GM23338 (cell line): ENCODE measurements at regions not wholly inside any gene's neighbourhood (a gene's known extent, or its start where the extent isn't known, plus 50 kb on each side); places are given as distances from the start of the nearest gene placed in this dataset.

Experiments used
- ATAC-seq: fragments of 200-7000 bp; cut with Tn5 transposase; 3 replicates; pipeline ENCODE4 v1.9.1; 2020
- DNase-seq: peaks from one replicate; pipeline ENCODE4 v3.0.0-alpha.2; 2015; ENCODE audit warnings: low spot score
- H2AFZ ChIP-seq: fragments of 200-600 bp; sonication (generic); 2 replicates; pipeline ENCODE4 v1.8.0; 2016; ENCODE audit warnings: antibody characterized with exemption, mild to moderate bottlenecking, moderate library complexity
- H3F3A ChIP-seq: fragments of 200-600 bp; sonication (generic); replicated peaks from 2 replicates; pipeline ENCODE4 v1.8.0; 2017; ENCODE audit warnings: antibody characterized with exemption, mixed run types, low read depth
- H3K27ac ChIP-seq: fragments of 200-600 bp; sonication (generic); 2 replicates; pipeline ENCODE4 v1.6.1; 2016; ENCODE audit warnings: low read depth
- H3K27me3 ChIP-seq: fragments of 200-600 bp; sonication (generic); 2 replicates; pipeline ENCODE4 v1.8.0; 2016; ENCODE audit warnings: mild to moderate bottlenecking, mixed run types, moderate library complexity; ENCODE audit not compliant: insufficient read depth
- H3K36me3 ChIP-seq: fragments of 200-600 bp; sonication (generic); 2 replicates; pipeline ENCODE4 v1.8.0; 2016; ENCODE audit warnings: mild to moderate bottlenecking; ENCODE audit not compliant: insufficient read depth
- H3K4me1 ChIP-seq: fragments of 200-600 bp; sonication (generic); 2 replicates; pipeline ENCODE4 v1.8.0; 2016; ENCODE audit warnings: mild to moderate bottlenecking, moderate library complexity; ENCODE audit not compliant: insufficient read depth
- H3K4me2 ChIP-seq: fragments of 200-600 bp; sonication (generic); 2 replicates; pipeline ENCODE4 v1.7.1; 2017; ENCODE audit warnings: mixed run types
- H3K4me3 ChIP-seq: fragments of 200-600 bp; sonication (generic); 2 replicates; pipeline ENCODE4 v1.6.1; 2016; ENCODE audit warnings: mixed run types
- H3K79me2 ChIP-seq: fragments of 200-600 bp; sonication (generic); replicated peaks from 2 replicates; pipeline ENCODE4 v1.8.0; 2017; ENCODE audit warnings: mild to moderate bottlenecking; ENCODE audit not compliant: insufficient read depth
- H3K9me2 ChIP-seq: fragments of 200-600 bp; sonication (generic); 2 replicates; pipeline ENCODE4 v1.8.0; 2017; ENCODE audit not compliant: insufficient read depth
- H4K20me1 ChIP-seq: fragments of 200-600 bp; sonication (generic); replicated peaks from 2 replicates; pipeline ENCODE4 v1.8.0; 2017; ENCODE audit warnings: mild to moderate bottlenecking; ENCODE audit not compliant: insufficient read depth
- H3K27ac Mint-ChIP-seq: 2 replicates; pipeline ENCODE4 v1.8.0; 2020; ENCODE audit warnings: inconsistent platforms, mild to moderate bottlenecking, moderate library complexity, mixed read lengths
- H3K27me3 Mint-ChIP-seq: 3 replicates; pipeline ENCODE4 v1.8.0; 2022; ENCODE audit warnings: low read depth, mild to moderate bottlenecking, moderate library complexity, mixed read lengths, inconsistent platforms; ENCODE audit not compliant: insufficient read depth, poor library complexity
- H3K36me3 Mint-ChIP-seq: 3 replicates; pipeline ENCODE4 v1.8.0; 2021; ENCODE audit warnings: low read depth, mild to moderate bottlenecking, inconsistent platforms, moderate library complexity, mixed read lengths
- H3K4me1 Mint-ChIP-seq: 3 replicates; pipeline ENCODE4 v1.8.0; 2020; ENCODE audit warnings: mild to moderate bottlenecking, inconsistent platforms, mixed read lengths
- H3K4me3 Mint-ChIP-seq: 3 replicates; pipeline ENCODE4 v1.8.0; 2021; ENCODE audit warnings: moderate library complexity, mild to moderate bottlenecking, inconsistent platforms, mixed read lengths
- H3K9me3 Mint-ChIP-seq: 3 replicates; pipeline ENCODE4 v1.8.0; 2020; ENCODE audit warnings: moderate library complexity, mild to moderate bottlenecking, inconsistent platforms, mixed read lengths
- CREB1 ChIP-seq: fragments of 250-450 bp; sonication (Bioruptor Pico); IDR thresholded peaks from 2 replicates; pipeline ENCODE4 v1.5.0; 2020; ENCODE audit warnings: low read depth, mild to moderate bottlenecking, moderate library complexity
- EZH2 ChIP-seq: fragments of 200-600 bp; sonication (generic); IDR thresholded peaks from one replicate; pipeline ENCODE4 v1.8.0; 2017; ENCODE audit warnings: antibody characterized with exemption, mild to moderate bottlenecking, low read depth; ENCODE audit not compliant: unreplicated experiment
- EZH2phosphoT487 ChIP-seq: fragments of 200-600 bp; sonication (generic); IDR thresholded peaks from one replicate; pipeline ENCODE4 v1.8.1; 2018; ENCODE audit warnings: antibody characterized with exemption; ENCODE audit not compliant: unreplicated experiment
- JUNB ChIP-seq: IDR thresholded peaks from one replicate; pipeline ENCODE4 v1.6.1; 2016; ENCODE audit warnings: antibody characterized with exemption; ENCODE audit not compliant: unreplicated experiment
- NANOG ChIP-seq: IDR thresholded peaks from 2 replicates; pipeline ENCODE4 v1.6.1; 2016; ENCODE audit warnings: antibody characterized with exemption, borderline replicate concordance
- POLR2AphosphoS5 ChIP-seq: IDR thresholded peaks from 2 replicates; pipeline ENCODE4 v1.6.1; 2016; ENCODE audit warnings: antibody characterized with exemption, low read depth
- STAT1 ChIP-seq: IDR thresholded peaks from one replicate; pipeline ENCODE4 v1.6.1; 2016; ENCODE audit warnings: antibody characterized with exemption; ENCODE audit not compliant: unreplicated experiment
- ZNF114 ChIP-seq: fragments of 250-450 bp; sonication (Bioruptor Pico); IDR thresholded peaks from 2 replicates; pipeline ENCODE4 v1.5.0; 2020; ENCODE audit warnings: mild to moderate bottlenecking, moderate library complexity
- ZNF331 ChIP-seq: fragments of 250-450 bp; sonication (Bioruptor Pico); IDR thresholded peaks from 2 replicates; pipeline ENCODE4 v1.5.0; 2020; ENCODE audit warnings: low read depth, mild to moderate bottlenecking, moderate library complexity
- TF ChIP-seq, protein P1 (sequence below): fragments of 250-450 bp; sonication (Bioruptor Pico); IDR thresholded peaks from 2 replicates; pipeline ENCODE4 v1.5.0; 2020; ENCODE audit warnings: mild to moderate bottlenecking, moderate library complexity
- TF ChIP-seq, protein P2 (sequence below): IDR thresholded peaks from one replicate; pipeline ENCODE4 v1.6.1; 2018; ENCODE audit warnings: antibody characterized with exemption; ENCODE audit not compliant: unreplicated experiment
- TF ChIP-seq, protein P3 (sequence below): IDR thresholded peaks from 2 replicates; pipeline ENCODE4 v1.6.1; 2016; ENCODE audit warnings: antibody characterized with exemption
- TF ChIP-seq, protein P4 (sequence below), 2 experiments: fragments of 200-600 bp in 1 of 2; sonication (generic) in 1 of 2; conservative IDR thresholded peaks; 2 replicates each; pipeline versions ENCODE4 v1.5.1 to v1.6.1; 2016 to 2017; ENCODE audit warnings: antibody characterized with exemption in 2 of 2, low read depth in 2 of 2, mild to moderate bottlenecking in 2 of 2, moderate library complexity in 1 of 2

DNA sequence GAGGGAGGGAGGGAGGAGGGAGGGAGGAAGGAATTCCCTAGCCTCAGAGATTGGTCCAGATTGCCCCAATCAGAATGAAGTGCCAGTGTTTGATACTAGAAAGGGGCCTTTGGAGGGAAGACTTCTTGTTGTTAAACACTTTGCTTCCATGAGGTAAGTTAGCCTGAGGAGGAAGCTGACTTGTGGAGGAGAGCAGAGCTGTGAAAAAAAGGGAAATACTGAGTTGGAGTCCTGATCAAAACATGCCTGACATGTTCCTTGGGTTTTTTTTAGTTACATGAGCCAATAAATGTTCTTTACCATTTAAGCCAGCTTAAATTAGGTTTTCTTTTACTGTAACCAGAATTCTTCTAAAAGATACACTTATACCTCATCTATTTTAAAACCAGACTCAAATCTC, 57.6 kb downstream of the GSX2 start:
- Histone ChIP-seq H3K4me2 (no peak overlapping the region), H3K9me2 (no peaks in the 10 kb centered on the region), H3F3A (no peaks in the 10 kb centered on the region), H3K36me3 (0 out of 2 replicates have a peak, but pooled peaks cover 2% of the 10 kb centered on the region), H3K79me2 (no peaks in the 10 kb centered on the region), H3K27me3 (no peaks in the 10 kb centered on the region), H2AFZ (peak overlapping the region; percentile 14), H3K4me3 (no peak overlapping the region), H4K20me1 (no peaks in the 10 kb centered on the region), H3K27ac (no peak overlapping the region), H3K4me1 (no peaks in the 10 kb centered on the region)
- ATAC-seq = no peak
- TF ChIP-seq STAT1 = no peak
- no peak for TF ChIP-seq NANOG
- TF ChIP-seq, protein P1, sequence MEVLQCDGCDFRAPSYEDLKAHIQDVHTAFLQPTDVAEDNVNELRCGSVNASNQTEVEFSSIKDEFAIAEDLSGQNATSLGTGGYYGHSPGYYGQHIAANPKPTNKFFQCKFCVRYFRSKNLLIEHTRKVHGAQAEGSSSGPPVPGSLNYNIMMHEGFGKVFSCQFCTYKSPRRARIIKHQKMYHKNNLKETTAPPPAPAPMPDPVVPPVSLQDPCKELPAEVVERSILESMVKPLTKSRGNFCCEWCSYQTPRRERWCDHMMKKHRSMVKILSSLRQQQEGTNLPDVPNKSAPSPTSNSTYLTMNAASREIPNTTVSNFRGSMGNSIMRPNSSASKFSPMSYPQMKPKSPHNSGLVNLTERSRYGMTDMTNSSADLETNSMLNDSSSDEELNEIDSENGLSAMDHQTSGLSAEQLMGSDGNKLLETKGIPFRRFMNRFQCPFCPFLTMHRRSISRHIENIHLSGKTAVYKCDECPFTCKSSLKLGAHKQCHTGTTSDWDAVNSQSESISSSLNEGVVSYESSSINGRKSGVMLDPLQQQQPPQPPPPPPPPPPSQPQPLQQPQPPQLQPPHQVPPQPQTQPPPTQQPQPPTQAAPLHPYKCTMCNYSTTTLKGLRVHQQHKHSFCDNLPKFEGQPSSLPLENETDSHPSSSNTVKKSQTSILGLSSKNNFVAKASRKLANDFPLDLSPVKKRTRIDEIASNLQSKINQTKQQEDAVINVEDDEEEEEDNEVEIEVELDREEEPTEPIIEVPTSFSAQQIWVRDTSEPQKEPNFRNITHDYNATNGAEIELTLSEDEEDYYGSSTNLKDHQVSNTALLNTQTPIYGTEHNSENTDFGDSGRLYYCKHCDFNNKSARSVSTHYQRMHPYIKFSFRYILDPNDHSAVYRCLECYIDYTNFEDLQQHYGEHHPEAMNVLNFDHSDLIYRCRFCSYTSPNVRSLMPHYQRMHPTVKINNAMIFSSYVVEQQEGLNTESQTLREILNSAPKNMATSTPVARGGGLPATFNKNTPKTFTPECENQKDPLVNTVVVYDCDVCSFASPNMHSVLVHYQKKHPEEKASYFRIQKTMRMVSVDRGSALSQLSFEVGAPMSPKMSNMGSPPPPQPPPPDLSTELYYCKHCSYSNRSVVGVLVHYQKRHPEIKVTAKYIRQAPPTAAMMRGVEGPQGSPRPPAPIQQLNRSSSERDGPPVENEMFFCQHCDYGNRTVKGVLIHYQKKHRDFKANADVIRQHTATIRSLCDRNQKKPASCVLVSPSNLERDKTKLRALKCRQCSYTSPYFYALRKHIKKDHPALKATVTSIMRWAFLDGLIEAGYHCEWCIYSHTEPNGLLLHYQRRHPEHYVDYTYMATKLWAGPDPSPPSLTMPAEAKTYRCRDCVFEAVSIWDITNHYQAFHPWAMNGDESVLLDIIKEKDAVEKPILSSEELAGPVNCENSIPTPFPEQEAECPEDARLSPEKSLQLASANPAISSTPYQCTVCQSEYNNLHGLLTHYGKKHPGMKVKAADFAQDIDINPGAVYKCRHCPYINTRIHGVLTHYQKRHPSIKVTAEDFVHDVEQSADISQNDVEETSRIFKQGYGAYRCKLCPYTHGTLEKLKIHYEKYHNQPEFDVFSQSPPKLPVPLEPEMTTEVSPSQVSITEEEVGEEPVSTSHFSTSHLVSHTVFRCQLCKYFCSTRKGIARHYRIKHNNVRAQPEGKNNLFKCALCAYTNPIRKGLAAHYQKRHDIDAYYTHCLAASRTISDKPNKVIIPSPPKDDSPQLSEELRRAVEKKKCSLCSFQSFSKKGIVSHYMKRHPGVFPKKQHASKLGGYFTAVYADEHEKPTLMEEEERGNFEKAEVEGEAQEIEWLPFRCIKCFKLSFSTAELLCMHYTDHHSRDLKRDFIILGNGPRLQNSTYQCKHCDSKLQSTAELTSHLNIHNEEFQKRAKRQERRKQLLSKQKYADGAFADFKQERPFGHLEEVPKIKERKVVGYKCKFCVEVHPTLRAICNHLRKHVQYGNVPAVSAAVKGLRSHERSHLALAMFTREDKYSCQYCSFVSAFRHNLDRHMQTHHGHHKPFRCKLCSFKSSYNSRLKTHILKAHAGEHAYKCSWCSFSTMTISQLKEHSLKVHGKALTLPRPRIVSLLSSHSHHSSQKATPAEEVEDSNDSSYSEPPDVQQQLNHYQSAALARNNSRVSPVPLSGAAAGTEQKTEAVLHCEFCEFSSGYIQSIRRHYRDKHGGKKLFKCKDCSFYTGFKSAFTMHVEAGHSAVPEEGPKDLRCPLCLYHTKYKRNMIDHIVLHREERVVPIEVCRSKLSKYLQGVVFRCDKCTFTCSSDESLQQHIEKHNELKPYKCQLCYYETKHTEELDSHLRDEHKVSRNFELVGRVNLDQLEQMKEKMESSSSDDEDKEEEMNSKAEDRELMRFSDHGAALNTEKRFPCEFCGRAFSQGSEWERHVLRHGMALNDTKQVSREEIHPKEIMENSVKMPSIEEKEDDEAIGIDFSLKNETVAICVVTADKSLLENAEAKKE (CRISPR knock-in tag) = no peak
- TF ChIP-seq CREB1 = no peak
- no peak for TF ChIP-seq EZH2
- TF ChIP-seq, protein P2, sequence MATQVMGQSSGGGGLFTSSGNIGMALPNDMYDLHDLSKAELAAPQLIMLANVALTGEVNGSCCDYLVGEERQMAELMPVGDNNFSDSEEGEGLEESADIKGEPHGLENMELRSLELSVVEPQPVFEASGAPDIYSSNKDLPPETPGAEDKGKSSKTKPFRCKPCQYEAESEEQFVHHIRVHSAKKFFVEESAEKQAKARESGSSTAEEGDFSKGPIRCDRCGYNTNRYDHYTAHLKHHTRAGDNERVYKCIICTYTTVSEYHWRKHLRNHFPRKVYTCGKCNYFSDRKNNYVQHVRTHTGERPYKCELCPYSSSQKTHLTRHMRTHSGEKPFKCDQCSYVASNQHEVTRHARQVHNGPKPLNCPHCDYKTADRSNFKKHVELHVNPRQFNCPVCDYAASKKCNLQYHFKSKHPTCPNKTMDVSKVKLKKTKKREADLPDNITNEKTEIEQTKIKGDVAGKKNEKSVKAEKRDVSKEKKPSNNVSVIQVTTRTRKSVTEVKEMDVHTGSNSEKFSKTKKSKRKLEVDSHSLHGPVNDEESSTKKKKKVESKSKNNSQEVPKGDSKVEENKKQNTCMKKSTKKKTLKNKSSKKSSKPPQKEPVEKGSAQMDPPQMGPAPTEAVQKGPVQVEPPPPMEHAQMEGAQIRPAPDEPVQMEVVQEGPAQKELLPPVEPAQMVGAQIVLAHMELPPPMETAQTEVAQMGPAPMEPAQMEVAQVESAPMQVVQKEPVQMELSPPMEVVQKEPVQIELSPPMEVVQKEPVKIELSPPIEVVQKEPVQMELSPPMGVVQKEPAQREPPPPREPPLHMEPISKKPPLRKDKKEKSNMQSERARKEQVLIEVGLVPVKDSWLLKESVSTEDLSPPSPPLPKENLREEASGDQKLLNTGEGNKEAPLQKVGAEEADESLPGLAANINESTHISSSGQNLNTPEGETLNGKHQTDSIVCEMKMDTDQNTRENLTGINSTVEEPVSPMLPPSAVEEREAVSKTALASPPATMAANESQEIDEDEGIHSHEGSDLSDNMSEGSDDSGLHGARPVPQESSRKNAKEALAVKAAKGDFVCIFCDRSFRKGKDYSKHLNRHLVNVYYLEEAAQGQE = no peak
- TF ChIP-seq EZH2phosphoT487 = no peak
- TF ChIP-seq POLR2AphosphoS5 = no peak
- TF ChIP-seq, protein P3, sequence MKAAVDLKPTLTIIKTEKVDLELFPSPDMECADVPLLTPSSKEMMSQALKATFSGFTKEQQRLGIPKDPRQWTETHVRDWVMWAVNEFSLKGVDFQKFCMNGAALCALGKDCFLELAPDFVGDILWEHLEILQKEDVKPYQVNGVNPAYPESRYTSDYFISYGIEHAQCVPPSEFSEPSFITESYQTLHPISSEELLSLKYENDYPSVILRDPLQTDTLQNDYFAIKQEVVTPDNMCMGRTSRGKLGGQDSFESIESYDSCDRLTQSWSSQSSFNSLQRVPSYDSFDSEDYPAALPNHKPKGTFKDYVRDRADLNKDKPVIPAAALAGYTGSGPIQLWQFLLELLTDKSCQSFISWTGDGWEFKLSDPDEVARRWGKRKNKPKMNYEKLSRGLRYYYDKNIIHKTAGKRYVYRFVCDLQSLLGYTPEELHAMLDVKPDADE = no peak
- no peak for TF ChIP-seq ZNF114 (CRISPR knock-in tag)
- TF ChIP-seq, protein P4, sequence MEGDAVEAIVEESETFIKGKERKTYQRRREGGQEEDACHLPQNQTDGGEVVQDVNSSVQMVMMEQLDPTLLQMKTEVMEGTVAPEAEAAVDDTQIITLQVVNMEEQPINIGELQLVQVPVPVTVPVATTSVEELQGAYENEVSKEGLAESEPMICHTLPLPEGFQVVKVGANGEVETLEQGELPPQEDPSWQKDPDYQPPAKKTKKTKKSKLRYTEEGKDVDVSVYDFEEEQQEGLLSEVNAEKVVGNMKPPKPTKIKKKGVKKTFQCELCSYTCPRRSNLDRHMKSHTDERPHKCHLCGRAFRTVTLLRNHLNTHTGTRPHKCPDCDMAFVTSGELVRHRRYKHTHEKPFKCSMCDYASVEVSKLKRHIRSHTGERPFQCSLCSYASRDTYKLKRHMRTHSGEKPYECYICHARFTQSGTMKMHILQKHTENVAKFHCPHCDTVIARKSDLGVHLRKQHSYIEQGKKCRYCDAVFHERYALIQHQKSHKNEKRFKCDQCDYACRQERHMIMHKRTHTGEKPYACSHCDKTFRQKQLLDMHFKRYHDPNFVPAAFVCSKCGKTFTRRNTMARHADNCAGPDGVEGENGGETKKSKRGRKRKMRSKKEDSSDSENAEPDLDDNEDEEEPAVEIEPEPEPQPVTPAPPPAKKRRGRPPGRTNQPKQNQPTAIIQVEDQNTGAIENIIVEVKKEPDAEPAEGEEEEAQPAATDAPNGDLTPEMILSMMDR (conservative IDR thresholded peaks at IDR 0.05; ENCODE audit: low read depth in 2 of 2) = no peak
- no peak for TF ChIP-seq JUNB
- TF ChIP-seq ZNF331 (CRISPR knock-in tag) = no peak
- Mint-ChIP-seq H3K9me3 (peaks cover 8% of the 10 kb centered on the region; the same call in 2 of the 3 replicates), H3K36me3 (no peaks in the 10 kb centered on the region; the same call in 2 of the 3 replicates), H3K27me3 (no peaks in the 10 kb centered on the region), H3K4me3 (no peak overlapping the region), H3K4me1 (no peaks in the 10 kb centered on the region), H3K27ac (no peak overlapping the region)
- peak; percentile 8 for DNase-seq
